Endothelial cell of umbilical vein (primary cell): ENCODE measurements at regions not wholly inside any gene's neighbourhood (a gene's known extent, or its start where the extent isn't known, plus 50 kb on each side); places are given as distances from the start of the nearest gene placed in this dataset.

Source experiments
- BruUV-seq: library from RNA; stranded (reverse); fragments of 400-500 nt; replicated peaks from 2 replicates; lab custom pipeline; 2021; lab: Mats Ljungman, UMichigan
- CTCF ChIA-PET: fragments of 300-600, 350-600 bp; sonication (Branson Sonifier 250); formaldehyde crosslinking; loops from one replicate; lab custom pipeline; 2021; ENCODE audit warnings: antibody characterized with exemption, inconsistent platforms; lab: Charles Lee
- POLR2A ChIA-PET: fragments of 300-600, 350-600 bp; sonication (Branson Sonifier 250); formaldehyde crosslinking; loops from one replicate; lab custom pipeline; 2021; ENCODE audit warnings: antibody characterized with exemption, inconsistent platforms; lab: Charles Lee
- DNase-seq: peaks from one replicate; pipeline ENCODE4 v3.0.0-alpha.2; 2011; ENCODE audit warnings: low read depth, low spot score
- FAIRE-seq: peaks from 2 replicates; lab custom pipeline; 2011; peaks lifted over from hg19 to GRCh38; lab: Jason Lieb, UNC
- H2AFZ ChIP-seq: 2 replicates; pipeline ENCODE4 v1.6.0; 2012; ENCODE audit warnings: low read depth, low read length, control low read depth, inconsistent platforms
- H3K27ac ChIP-seq: 2 replicates; pipeline ENCODE4 v1.5.1; 2011; ENCODE audit warnings: low read depth, mild to moderate bottlenecking, control low read depth, low read length, moderate library complexity; ENCODE audit not compliant: insufficient read depth
- H3K27me3 ChIP-seq, 2 experiments: 2 replicates each; pipeline versions ENCODE4 v1.6.0 to v1.6.1; 2011; ENCODE audit warnings: low read length in 2 of 2, mixed read lengths in 1 of 2; ENCODE audit not compliant: control insufficient read depth in 2 of 2, insufficient read depth in 2 of 2
- H3K36me3 ChIP-seq, 2 experiments: 2 replicates in 1 of 2; 3 replicates in 1 of 2; pipeline ENCODE4 v1.5.1; 2011; ENCODE audit warnings: low read length in 2 of 2, mild to moderate bottlenecking in 1 of 2, moderate library complexity in 1 of 2; ENCODE audit not compliant: control insufficient read depth in 2 of 2, insufficient read depth in 2 of 2; ENCODE audit errors: extremely low read depth in 1 of 2
- H3K4me1 ChIP-seq: 3 replicates; pipeline ENCODE4 v1.5.1; 2011; ENCODE audit warnings: mild to moderate bottlenecking, low read length; ENCODE audit not compliant: control insufficient read depth, insufficient read depth; ENCODE audit errors: extremely low read depth
- H3K4me2 ChIP-seq: 2 replicates; pipeline ENCODE4 v1.6.1; 2011; ENCODE audit warnings: low read length, control low read depth, mixed read lengths; ENCODE audit not compliant: insufficient read depth
- H3K4me3 ChIP-seq, 3 experiments: fragments of 200-600 bp in 1 of 3; sonication (generic), shearing (Covaris generic) in 1 of 3; replicated peaks in 1 of 3; 2 replicates each; pipeline ENCODE4 v1.5.1; 2011 to 2016; ENCODE audit warnings: control low read depth in 3 of 3, low read length in 3 of 3, mild to moderate bottlenecking in 2 of 3, inconsistent platforms in 1 of 3, low read depth in 1 of 3, moderate library complexity in 1 of 3; ENCODE audit not compliant: insufficient read depth in 1 of 3
- H3K79me2 ChIP-seq: 2 replicates; pipeline ENCODE4 v1.6.0; 2012; ENCODE audit warnings: low read length, inconsistent platforms; ENCODE audit not compliant: control insufficient read depth, insufficient read depth
- H3K9ac ChIP-seq: replicated peaks from 2 replicates; pipeline ENCODE3; 2011; ENCODE audit warnings: low read length, control low read depth; ENCODE audit not compliant: insufficient read depth; ENCODE audit errors: extremely low read depth
- H3K9me1 ChIP-seq: replicated peaks from 3 replicates; pipeline ENCODE4 v1.6.0; 2011; ENCODE audit warnings: mild to moderate bottlenecking, low read length; ENCODE audit not compliant: control insufficient read depth, insufficient read depth; ENCODE audit errors: extremely low read depth
- H3K9me3 ChIP-seq: replicated peaks from 2 replicates; pipeline ENCODE4 v1.5.1; 2012; ENCODE audit warnings: low read length, inconsistent platforms; ENCODE audit not compliant: control insufficient read depth, insufficient read depth
- H4K20me1 ChIP-seq: replicated peaks from 2 replicates; pipeline ENCODE3; 2011; ENCODE audit warnings: mild to moderate bottlenecking, low read length; ENCODE audit not compliant: control insufficient read depth, insufficient read depth; ENCODE audit errors: extremely low read depth
- EZH2 ChIP-seq: IDR thresholded peaks from 2 replicates; pipeline ENCODE4 v1.6.1; 2012; ENCODE audit warnings: borderline replicate concordance, low read depth, mild to moderate bottlenecking, moderate library complexity, low read length, inconsistent platforms; ENCODE audit not compliant: severe bottlenecking
- FOS ChIP-seq: IDR thresholded peaks from 2 replicates; pipeline ENCODE4 v1.6.1; 2011; ENCODE audit warnings: mild to moderate bottlenecking, low read length, moderate library complexity, borderline replicate concordance; ENCODE audit not compliant: insufficient read depth
- GATA2 ChIP-seq: IDR thresholded peaks from 2 replicates; pipeline ENCODE4 v1.7.0; 2011; ENCODE audit warnings: low read depth, mild to moderate bottlenecking, moderate library complexity, mixed read lengths, low read length; ENCODE audit not compliant: insufficient read length, insufficient read depth
- MYC ChIP-seq: IDR thresholded peaks from one replicate; pipeline ENCODE4 v1.6.1; 2011; ENCODE audit warnings: mild to moderate bottlenecking, low read depth, low read length
- POLR2A ChIP-seq: IDR thresholded peaks from 2 replicates; pipeline ENCODE4 v1.6.1; 2012; ENCODE audit warnings: low read depth, mild to moderate bottlenecking, control low read depth, low read length
- POLR2AphosphoS5 ChIP-seq: IDR thresholded peaks from 2 replicates; pipeline ENCODE4 v1.6.1; 2012; ENCODE audit warnings: low read depth, mild to moderate bottlenecking, control low read depth, low read length, moderate library complexity; ENCODE audit not compliant: insufficient read depth
- dilution Hi-C: fragments of 300-500 bp; cut with MboI; formaldehyde crosslinking; loops from one replicate; pipeline ENCODE4 v1.15.0; 2019; ENCODE audit warnings: low sequenced_read_pairs; ENCODE audit not compliant: extremely low pct_ligation_motif_present
- intact Hi-C: fragments of 100-400 bp; cut with micrococcal nuclease; formaldehyde crosslinking; loops from one replicate; pipeline ENCODE4 v1.10.0; 2022
- TF ChIP-seq, protein P1 (sequence below), 2 donors: IDR thresholded peaks; 1 replicate in 1 of 2; 2 replicates in 1 of 2; pipeline ENCODE4 v1.5.1; 2011; ENCODE audit warnings: low read length in 2 of 2, mild to moderate bottlenecking in 2 of 2, moderate library complexity in 2 of 2, control low read depth in 1 of 2, inconsistent platforms in 1 of 2, low read depth in 1 of 2; ENCODE audit not compliant: insufficient read depth in 1 of 2; ENCODE audit errors: extremely low read depth in 1 of 2
- TF ChIP-seq, protein P2 (sequence below): IDR thresholded peaks from 2 replicates; pipeline ENCODE4 v1.6.1; 2011; ENCODE audit not compliant: insufficient read depth, insufficient read length

DNA sequence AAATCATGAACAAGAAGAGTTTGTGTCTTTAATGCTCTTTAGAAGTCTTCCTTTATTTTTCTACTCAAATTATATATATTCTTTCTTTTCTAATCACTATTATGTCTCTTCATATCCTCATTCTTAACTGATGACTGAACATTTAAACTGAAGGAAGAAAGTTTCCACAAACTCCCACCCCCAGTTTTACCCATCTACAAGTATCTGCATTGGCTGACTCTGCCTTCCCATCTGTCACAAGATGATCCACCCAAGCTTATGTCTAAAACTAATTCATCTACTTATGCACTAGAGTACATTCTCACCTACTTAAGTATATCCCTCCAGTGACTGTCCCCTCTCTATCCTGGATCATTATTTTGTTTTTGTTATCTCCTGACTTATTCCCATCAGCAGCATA, 344.5 kb downstream of the PRR16 start:
- Histone ChIP-seq H3K4me3 (no peak overlapping the region), H3K4me1 (no peaks in the 10 kb centered on the region), H3K9ac (no peak overlapping the region), H3K27ac (no peak overlapping the region), H3K27me3 (no peaks in the 10 kb centered on the region), H3K79me2 (no peaks in the 10 kb centered on the region), H3K9me3 (no peaks in the 10 kb centered on the region), H3K36me3 (no peaks in the 10 kb centered on the region), H4K20me1 (no peaks in the 10 kb centered on the region), H3K9me1 (no peaks in the 10 kb centered on the region), H3K4me2 (no peak overlapping the region), H2AFZ (no peak overlapping the region)
- no TSS peak for BruUV-seq
- ChIA-PET CTCF (no interaction called here), POLR2A (no interaction called here)
- FAIRE-seq, result no peak
- intact Hi-C loops (no loop called here), dilution Hi-C loops (no loop called here)
- TF ChIP-seq POLR2A (no peak), EZH2 (no peak), GATA2 (no peak), FOS (no peak)
- no peak for DNase-seq

DNA sequence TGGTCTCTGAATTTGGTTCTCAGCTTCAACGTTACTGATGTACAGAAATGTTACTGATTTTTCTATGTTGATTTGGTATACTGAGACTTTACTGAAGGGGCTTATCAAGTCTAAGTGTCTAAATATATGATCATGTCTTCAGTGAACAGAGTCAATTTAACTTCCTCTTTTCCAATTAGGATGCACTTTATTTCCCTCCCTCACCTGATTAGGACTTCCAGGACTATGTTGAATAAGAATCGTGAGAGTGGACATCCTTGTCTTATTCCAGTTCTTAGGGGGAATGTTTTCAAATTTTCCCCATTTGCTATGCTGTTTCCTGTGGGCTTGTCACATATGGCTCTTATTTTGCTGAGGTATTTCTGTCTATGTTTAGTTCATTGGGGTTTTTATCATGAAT, 349.5 kb downstream of the PRR16 start:
- Histone ChIP-seq H3K9ac (no peak overlapping the region), H3K36me3 (no peaks in the 10 kb centered on the region), H3K79me2 (no peaks in the 10 kb centered on the region), H3K4me2 (no peak overlapping the region), H3K4me3 (no peak overlapping the region), H2AFZ (no peak overlapping the region), H3K9me3 (no peaks in the 10 kb centered on the region), H3K27me3 (no peaks in the 10 kb centered on the region), H3K27ac (no peak overlapping the region), H3K9me1 (no peaks in the 10 kb centered on the region), H4K20me1 (no peaks in the 10 kb centered on the region), H3K4me1 (no peaks in the 10 kb centered on the region)
- ChIA-PET POLR2A (no interaction called here), CTCF (no interaction called here)
- FAIRE-seq (no peak), DNase-seq (no peak)
- BruUV-seq, result no TSS peak
- no peak for TF ChIP-seq EZH2
- TF ChIP-seq POLR2AphosphoS5, result no peak
- TF ChIP-seq MYC, result no peak
- TF ChIP-seq, protein P1, sequence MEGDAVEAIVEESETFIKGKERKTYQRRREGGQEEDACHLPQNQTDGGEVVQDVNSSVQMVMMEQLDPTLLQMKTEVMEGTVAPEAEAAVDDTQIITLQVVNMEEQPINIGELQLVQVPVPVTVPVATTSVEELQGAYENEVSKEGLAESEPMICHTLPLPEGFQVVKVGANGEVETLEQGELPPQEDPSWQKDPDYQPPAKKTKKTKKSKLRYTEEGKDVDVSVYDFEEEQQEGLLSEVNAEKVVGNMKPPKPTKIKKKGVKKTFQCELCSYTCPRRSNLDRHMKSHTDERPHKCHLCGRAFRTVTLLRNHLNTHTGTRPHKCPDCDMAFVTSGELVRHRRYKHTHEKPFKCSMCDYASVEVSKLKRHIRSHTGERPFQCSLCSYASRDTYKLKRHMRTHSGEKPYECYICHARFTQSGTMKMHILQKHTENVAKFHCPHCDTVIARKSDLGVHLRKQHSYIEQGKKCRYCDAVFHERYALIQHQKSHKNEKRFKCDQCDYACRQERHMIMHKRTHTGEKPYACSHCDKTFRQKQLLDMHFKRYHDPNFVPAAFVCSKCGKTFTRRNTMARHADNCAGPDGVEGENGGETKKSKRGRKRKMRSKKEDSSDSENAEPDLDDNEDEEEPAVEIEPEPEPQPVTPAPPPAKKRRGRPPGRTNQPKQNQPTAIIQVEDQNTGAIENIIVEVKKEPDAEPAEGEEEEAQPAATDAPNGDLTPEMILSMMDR (IDR thresholded peaks at IDR 0.05; ENCODE audit: extremely low read depth in 1 of 2, insufficient read depth in 1 of 2, low read depth in 1 of 2, low read length in 2 of 2), result no peak
- TF ChIP-seq GATA2, result no peak
- TF ChIP-seq POLR2A, result no peak
- TF ChIP-seq, protein P2, sequence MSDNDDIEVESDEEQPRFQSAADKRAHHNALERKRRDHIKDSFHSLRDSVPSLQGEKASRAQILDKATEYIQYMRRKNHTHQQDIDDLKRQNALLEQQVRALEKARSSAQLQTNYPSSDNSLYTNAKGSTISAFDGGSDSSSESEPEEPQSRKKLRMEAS, result no peak
- no peak for TF ChIP-seq FOS
- intact Hi-C loops (loop anchor here (10.0 kb wide), 1 partner anchor 511 kb away; no protein-coding TSS in a partner anchor), dilution Hi-C loops (no loop called here)
